ENCODE measurements at regions not wholly inside any gene's neighbourhood (a gene's known extent, or its start where the extent isn't known, plus 50 kb on each side); places are given as distances from the start of the nearest gene placed in this dataset.

DNA sequence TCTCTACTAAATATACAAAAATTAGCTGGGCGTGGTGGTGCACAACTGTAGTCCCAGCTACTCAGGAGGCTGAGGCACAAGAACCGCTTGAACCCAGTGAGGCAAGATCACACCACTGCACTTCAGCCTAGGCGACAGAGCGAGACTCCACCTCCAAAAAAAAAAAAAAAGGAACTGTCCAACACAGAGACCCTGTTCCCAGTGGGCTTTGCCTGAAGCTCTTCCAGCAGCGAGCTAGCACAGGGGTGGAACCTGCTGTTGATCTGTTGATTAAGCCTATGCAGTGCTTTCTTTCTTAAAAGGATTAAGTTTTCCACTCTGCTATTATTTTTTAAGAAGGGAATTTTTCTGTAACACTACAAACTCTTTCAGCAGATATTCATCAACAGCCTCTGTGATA lies 171.0 kb upstream of the TUT7 start:
- H3K36me3 ChIP-seq (ENCODE audit: insufficient read depth, low read depth, low read length), result no peaks in the 10 kb centered on the region
- H3K4me1 ChIP-seq (ENCODE audit: insufficient read depth, low read length), result no peaks in the 10 kb centered on the region
- no peak overlapping the region for H3K4me3 ChIP-seq (ENCODE audit: low read length)
- no peaks in the 10 kb centered on the region for H3K27me3 ChIP-seq (ENCODE audit: insufficient read depth, low read length)
- no peak overlapping the region for H3K9ac ChIP-seq (ENCODE audit: low read depth, low read length)
- no peaks in the 10 kb centered on the region for H3K9me3 ChIP-seq (ENCODE audit: insufficient read depth, low read depth, low read length)
- H3K27ac ChIP-seq (ENCODE audit: low read length), result no peak overlapping the region

DNA sequence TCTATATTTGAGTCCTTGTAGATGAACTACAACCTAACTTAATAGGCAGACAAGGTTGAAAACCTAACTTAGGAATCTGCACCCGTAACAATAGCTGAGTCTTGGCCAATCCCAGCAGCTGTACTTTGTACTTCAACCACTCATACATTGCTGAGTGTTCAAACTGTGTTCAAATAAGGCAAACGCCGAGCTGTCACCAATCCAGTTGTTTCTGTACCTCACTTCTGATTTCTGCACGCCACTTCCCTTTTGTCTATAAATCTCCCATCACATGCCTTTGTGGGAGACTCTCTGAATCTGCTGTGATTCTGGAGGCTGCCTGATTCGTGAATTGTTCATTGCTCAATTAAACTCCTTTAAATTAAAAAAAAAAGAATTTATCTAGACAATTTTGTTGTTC lies 167.8 kb upstream of the TUT7 start:
- H3K4me1 ChIP-seq (ENCODE audit: insufficient read depth, low read length), result no peaks in the 10 kb centered on the region
- H3K27ac ChIP-seq (ENCODE audit: low read length), result no peak overlapping the region
- H3K36me3 ChIP-seq (ENCODE audit: insufficient read depth, low read depth, low read length), result no peaks in the 10 kb centered on the region
- no peaks in the 10 kb centered on the region for H3K27me3 ChIP-seq (ENCODE audit: insufficient read depth, low read length)
- no peak overlapping the region for H3K4me3 ChIP-seq (ENCODE audit: low read length)
- no peak overlapping the region for H3K9ac ChIP-seq (ENCODE audit: low read depth, low read length)
- H3K9me3 ChIP-seq (ENCODE audit: insufficient read depth, low read depth, low read length), result no peaks in the 10 kb centered on the region

DNA sequence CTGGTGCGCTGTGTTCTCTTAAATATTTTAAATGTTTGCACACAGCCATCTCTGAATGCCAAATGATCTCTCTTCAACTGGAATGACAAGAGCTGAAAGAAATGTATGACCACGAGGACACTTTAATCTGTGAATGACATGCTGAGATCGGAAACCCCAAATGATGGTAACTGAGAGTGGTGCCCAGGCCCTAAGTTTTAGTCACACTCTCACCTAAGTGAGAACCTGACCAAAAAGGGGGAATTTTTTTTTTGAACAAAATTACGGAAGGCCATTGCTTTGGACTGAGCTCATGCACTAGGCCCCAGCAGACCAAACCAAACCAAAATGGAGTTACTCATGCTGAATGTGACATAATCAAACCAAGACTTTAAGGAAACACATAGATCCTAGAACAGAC lies 167.1 kb upstream of the TUT7 start:
- Histone ChIP-seq H3K4me3 (ENCODE audit: low read length) (no peak overlapping the region), H3K27ac (ENCODE audit: low read length) (no peak overlapping the region)

DNA sequence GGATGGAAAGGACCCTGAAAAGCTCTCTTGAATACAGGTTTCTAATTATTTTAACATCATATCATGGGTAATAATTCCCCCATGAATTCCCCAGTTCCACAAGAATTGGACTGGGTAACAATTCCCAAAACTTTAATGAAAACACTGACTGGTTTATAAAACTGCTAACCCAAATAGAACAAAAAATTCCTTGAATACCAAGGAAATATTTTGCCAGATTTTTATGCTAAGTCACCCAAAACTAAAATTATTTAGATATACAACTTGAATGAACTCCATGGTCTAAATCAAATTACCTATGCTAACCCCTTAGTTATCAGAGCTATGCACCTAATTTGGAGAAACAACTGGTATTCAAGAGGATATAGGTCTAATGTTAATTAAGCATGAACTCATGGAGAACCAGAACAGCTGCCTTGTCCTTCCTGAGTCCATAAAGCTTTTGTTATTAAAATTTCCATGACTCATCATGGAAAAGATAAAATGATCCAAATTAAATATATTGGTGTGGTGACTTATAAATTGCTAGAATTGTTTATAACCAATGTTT lies 164.9 kb upstream of the TUT7 start:
- Histone ChIP-seq H3K27me3 (ENCODE audit: insufficient read depth, low read length) (no peaks in the 10 kb centered on the region), H3K4me3 (ENCODE audit: low read length) (no peak overlapping the region), H3K36me3 (ENCODE audit: insufficient read depth, low read depth, low read length) (no peaks in the 10 kb centered on the region), H3K9ac (ENCODE audit: low read depth, low read length) (no peak overlapping the region), H3K27ac (ENCODE audit: low read length) (no peak overlapping the region), H3K9me3 (ENCODE audit: insufficient read depth, low read depth, low read length) (no peaks in the 10 kb centered on the region), H3K4me1 (ENCODE audit: insufficient read depth, low read length) (no peaks in the 10 kb centered on the region)

More for the DNA sequence above, 167.1 kb upstream of the TUT7 start:
- Histone ChIP-seq H3K36me3 (ENCODE audit: insufficient read depth, low read depth, low read length) (no peaks in the 10 kb centered on the region), H3K9me3 (ENCODE audit: insufficient read depth, low read depth, low read length) (no peaks in the 10 kb centered on the region), H3K27me3 (ENCODE audit: insufficient read depth, low read length) (no peaks in the 10 kb centered on the region), H3K9ac (ENCODE audit: low read depth, low read length) (no peak overlapping the region), H3K4me1 (ENCODE audit: insufficient read depth, low read length) (no peaks in the 10 kb centered on the region)

DNA sequence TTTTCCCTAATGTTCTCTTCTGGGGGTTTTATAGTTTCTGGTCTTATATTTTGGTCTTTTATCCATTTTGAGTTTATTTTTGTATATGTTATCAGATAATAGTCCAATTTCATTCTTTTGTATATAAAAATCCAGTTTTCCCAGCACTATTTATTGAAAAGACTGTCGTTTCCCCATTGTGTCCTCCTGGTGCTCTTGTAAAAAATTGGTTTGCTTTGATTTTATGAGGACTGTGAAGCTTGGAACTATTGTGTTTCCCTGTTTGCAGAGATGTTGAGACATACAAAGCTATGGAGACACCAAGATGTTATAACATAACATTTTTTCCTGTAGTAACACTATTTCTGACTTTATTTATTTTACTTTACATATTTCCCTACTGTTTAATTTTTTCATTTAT lies 163.3 kb upstream of the TUT7 start:
- Histone ChIP-seq H3K4me3 (ENCODE audit: low read length) (no peak overlapping the region), H3K9me3 (ENCODE audit: insufficient read depth, low read depth, low read length) (no peaks in the 10 kb centered on the region), H3K9ac (ENCODE audit: low read depth, low read length) (no peak overlapping the region), H3K27me3 (ENCODE audit: insufficient read depth, low read length) (no peaks in the 10 kb centered on the region), H3K4me1 (ENCODE audit: insufficient read depth, low read length) (no peaks in the 10 kb centered on the region), H3K36me3 (ENCODE audit: insufficient read depth, low read depth, low read length) (no peaks in the 10 kb centered on the region), H3K27ac (ENCODE audit: low read length) (no peak overlapping the region)

DNA sequence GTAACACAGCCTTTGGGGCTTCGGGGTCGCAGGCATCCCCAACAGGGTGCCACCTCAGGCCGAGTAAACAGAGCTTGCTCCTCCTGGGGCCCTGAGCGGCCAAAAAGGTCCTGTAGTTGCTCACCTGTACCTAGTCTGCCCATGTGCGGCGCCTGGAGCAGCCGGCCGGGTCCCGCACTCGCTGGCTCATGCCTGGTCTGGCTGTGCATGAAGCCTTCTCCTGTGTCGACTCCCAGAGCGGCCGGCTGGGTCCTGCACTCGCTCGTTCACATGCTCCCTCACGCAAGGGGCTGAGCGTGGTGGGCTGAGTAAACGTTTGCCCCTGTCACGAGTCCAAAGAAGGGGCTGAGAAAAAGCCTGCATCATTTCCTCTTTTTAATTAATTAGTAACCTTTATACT lies 162.4 kb upstream of the TUT7 start:
- no peak overlapping the region for H3K27ac ChIP-seq (ENCODE audit: low read length)
- no peaks in the 10 kb centered on the region for H3K36me3 ChIP-seq (ENCODE audit: insufficient read depth, low read depth, low read length)
- no peaks in the 10 kb centered on the region for H3K27me3 ChIP-seq (ENCODE audit: insufficient read depth, low read length)
- H3K9me3 ChIP-seq (ENCODE audit: insufficient read depth, low read depth, low read length), result no peaks in the 10 kb centered on the region
- H3K4me1 ChIP-seq (ENCODE audit: insufficient read depth, low read length), result no peaks in the 10 kb centered on the region; the same call in 1 of the 2 replicates
- H3K9ac ChIP-seq (ENCODE audit: low read depth, low read length), result no peak overlapping the region
- H3K4me3 ChIP-seq (ENCODE audit: low read length), result no peak overlapping the region

DNA sequence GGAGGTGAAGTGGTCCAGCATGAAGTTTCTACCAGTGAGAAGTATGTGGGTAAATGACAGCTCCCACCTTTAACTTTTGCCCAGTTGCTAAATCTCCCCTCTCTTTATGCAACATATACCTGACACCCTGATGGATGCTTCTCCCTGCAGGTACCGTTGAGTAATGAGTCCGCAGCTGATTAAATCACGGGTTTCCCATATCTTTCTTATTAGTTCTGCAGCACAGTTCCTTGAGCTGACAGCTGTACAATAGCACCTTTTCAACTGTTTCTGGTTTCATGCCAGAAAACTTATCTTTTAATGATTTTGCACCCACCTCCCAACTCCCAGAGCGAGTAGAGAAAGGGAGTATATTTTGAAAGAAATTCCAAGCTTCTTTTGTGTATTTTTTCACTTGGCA lies 161.0 kb upstream of the TUT7 start:
- no peak overlapping the region for H3K4me3 ChIP-seq (ENCODE audit: low read length)
- H3K9me3 ChIP-seq (ENCODE audit: insufficient read depth, low read depth, low read length), result no peaks in the 10 kb centered on the region
- no peaks in the 10 kb centered on the region for H3K27me3 ChIP-seq (ENCODE audit: insufficient read depth, low read length)
- H3K9ac ChIP-seq (ENCODE audit: low read depth, low read length), result no peak overlapping the region
- H3K4me1 ChIP-seq (ENCODE audit: insufficient read depth, low read length), result no peaks in the 10 kb centered on the region; the same call in 1 of the 2 replicates
- H3K27ac ChIP-seq (ENCODE audit: low read length), result no peak overlapping the region
- H3K36me3 ChIP-seq (ENCODE audit: insufficient read depth, low read depth, low read length), result no peaks in the 10 kb centered on the region

DNA sequence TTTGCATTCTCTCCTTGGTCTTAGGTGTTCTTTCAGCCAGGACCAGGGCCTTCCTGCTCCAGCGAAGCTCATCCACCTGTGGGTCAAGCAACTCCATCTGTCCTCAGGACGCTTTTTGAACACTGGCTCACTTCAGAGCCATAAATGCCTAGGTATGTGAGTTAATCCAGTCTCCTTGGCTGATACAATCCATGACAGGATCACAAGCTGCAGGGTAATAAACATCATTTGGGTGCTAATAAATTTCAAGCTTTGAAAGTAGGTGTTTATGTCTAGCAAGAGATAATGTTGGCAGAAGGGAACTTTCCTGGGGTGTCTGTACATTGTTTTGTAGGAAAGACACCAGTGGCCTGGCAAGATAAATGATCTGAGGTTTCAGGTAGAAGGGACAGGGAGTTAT lies 159.2 kb upstream of the TUT7 start:
- Histone ChIP-seq H3K36me3 (ENCODE audit: insufficient read depth, low read depth, low read length) (no peaks in the 10 kb centered on the region), H3K9me3 (ENCODE audit: insufficient read depth, low read depth, low read length) (no peaks in the 10 kb centered on the region), H3K4me3 (ENCODE audit: low read length) (no peak overlapping the region), H3K4me1 (ENCODE audit: insufficient read depth, low read length) (no peaks in the 10 kb centered on the region; the same call in 1 of the 2 replicates), H3K27ac (ENCODE audit: low read length) (no peak overlapping the region), H3K27me3 (ENCODE audit: insufficient read depth, low read length) (no peaks in the 10 kb centered on the region), H3K9ac (ENCODE audit: low read depth, low read length) (no peak overlapping the region)

DNA sequence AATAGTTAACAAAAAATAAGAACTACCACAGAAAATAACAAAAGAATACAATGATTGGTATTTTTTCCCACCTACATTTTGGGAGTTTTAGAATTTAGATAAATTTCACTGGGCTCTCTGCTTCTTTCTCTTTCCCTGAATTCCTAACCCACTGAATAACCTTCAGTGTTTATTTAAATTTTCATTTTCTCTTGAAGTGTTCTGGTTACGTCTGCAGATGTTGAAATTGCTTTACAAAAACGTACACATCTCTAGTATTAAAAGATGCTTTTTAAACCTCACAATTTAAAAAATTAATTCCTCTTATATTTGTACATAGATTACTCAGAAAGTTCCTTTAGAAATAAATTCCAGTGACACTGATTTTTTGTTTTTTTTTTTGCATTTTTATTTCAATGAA lies 158.7 kb upstream of the TUT7 start:
- no peak overlapping the region for H3K9ac ChIP-seq (ENCODE audit: low read depth, low read length)
- no peak overlapping the region for H3K4me3 ChIP-seq (ENCODE audit: low read length)
- H3K4me1 ChIP-seq (ENCODE audit: insufficient read depth, low read length), result no peaks in the 10 kb centered on the region; the same call in 1 of the 2 replicates
- H3K36me3 ChIP-seq (ENCODE audit: insufficient read depth, low read depth, low read length), result no peaks in the 10 kb centered on the region
- no peaks in the 10 kb centered on the region for H3K9me3 ChIP-seq (ENCODE audit: insufficient read depth, low read depth, low read length)
- no peak overlapping the region for H3K27ac ChIP-seq (ENCODE audit: low read length)
- H3K27me3 ChIP-seq (ENCODE audit: insufficient read depth, low read length), result no peaks in the 10 kb centered on the region

DNA sequence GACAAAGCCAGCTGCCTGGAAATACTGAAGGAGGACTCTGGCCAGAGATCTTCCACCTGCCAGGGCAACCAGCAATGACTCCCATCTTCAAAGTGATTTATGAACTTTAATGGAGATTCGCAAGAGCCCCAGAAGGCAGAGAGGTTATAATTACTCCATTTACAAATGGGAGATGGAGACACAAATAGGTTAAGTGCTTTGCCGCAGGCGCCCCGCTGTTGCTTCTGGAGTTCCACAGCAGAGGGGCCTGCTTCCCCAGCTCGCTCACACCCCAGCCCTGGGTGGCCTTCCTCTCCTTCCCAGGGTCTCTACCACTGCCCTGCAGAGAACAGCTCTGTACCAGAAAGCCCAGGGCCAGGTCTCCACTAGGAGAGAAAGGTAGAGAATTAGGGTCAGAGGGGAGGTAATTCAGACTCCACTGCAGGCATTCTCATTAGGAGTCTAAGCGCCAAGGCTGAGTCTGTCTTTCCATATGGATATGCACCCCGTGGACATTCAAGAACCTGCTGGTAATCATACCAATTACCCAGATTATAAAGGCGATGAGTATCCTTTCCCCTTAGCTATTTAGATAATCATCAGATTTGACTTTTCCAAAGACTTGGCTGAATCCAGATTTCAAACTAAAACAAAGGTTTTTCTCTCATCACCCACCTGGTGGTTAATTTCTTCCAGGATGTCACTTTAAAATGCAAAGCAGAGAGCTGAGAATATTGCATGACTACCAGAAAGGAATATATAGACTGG lies 157.6 kb upstream of the TUT7 start:
- Histone ChIP-seq H3K36me3 (ENCODE audit: insufficient read depth, low read depth, low read length) (no peaks in the 10 kb centered on the region), H3K27ac (ENCODE audit: low read length) (no peak overlapping the region), H3K4me3 (ENCODE audit: low read length) (no peak overlapping the region), H3K9ac (ENCODE audit: low read depth, low read length) (no peak overlapping the region), H3K27me3 (ENCODE audit: insufficient read depth, low read length) (no peaks in the 10 kb centered on the region), H3K9me3 (ENCODE audit: insufficient read depth, low read depth, low read length) (no peaks in the 10 kb centered on the region), H3K4me1 (ENCODE audit: insufficient read depth, low read length) (no peaks in the 10 kb centered on the region; the same call in 1 of the 2 replicates)

DNA sequence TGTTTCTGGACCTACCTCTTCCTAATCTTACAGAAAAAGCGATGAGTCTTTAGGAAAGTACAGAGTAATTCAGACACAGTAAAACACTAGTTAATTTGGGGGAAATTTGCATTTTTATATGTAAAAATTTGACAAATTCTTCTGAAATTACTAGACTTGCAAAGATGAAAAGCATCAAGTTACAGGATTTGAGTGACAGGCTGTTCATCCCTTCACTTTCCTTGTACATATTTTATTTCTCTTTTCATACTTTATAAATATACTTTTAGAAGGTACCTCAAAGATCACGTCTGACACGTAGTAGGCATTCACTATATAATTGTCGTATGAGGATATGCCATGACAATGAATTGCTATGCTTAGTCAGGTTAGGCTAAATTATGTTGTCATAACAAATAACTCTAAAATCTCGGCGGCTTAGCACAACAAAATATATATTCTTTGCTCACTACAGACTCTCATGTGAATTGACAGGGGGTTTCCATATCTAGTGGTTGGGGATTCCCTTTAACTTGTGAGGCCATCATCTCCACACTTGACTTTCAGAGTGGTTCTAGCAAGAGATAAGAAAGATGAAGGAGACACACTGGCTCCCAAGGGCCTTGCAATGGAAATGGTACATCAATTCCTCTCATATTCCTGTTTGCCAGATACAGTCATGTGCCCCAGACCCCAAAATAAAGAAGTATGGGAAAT lies 154.1 kb upstream of the TUT7 start:
- no peaks in the 10 kb centered on the region for H3K9me3 ChIP-seq (ENCODE audit: insufficient read depth, low read depth, low read length)
- no peaks in the 10 kb centered on the region for H3K27me3 ChIP-seq (ENCODE audit: insufficient read depth, low read length)
- no peaks in the 10 kb centered on the region for H3K36me3 ChIP-seq (ENCODE audit: insufficient read depth, low read depth, low read length)
- H3K4me1 ChIP-seq (ENCODE audit: insufficient read depth, low read length), result no peaks in the 10 kb centered on the region; the same call in 1 of the 2 replicates
- no peak overlapping the region for H3K4me3 ChIP-seq (ENCODE audit: low read length)
- H3K27ac ChIP-seq (ENCODE audit: low read length), result no peak overlapping the region
- H3K9ac ChIP-seq (ENCODE audit: low read depth, low read length), result no peak overlapping the region

DNA sequence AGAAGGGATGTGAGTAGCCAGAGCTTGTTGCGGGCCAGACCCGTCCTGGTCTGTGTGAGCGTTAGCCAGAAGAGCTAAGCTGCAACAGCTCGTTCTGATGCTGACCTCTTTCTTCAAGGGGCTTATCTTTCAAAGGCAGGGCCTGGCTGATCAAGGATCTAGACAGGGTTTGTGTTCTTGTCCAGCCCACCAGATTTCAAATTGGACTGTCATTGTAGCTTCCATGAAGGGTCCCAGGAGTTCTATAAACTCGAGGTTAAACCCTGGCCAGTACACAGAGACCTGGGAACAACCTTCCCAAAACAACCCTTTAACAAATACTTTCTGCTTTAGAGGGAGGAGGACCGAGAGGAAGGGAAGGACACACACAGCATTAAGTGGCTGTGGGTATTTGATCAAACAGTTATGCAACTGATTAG lies 153.0 kb upstream of the TUT7 start:
- H3K4me3 ChIP-seq (ENCODE audit: low read length), result no peak overlapping the region
- H3K9ac ChIP-seq (ENCODE audit: low read depth, low read length), result no peak overlapping the region
- H3K36me3 ChIP-seq (ENCODE audit: insufficient read depth, low read depth, low read length), result no peaks in the 10 kb centered on the region
- no peaks in the 10 kb centered on the region; the same call in 1 of the 2 replicates for H3K4me1 ChIP-seq (ENCODE audit: insufficient read depth, low read length)
- H3K27ac ChIP-seq (ENCODE audit: low read length), result no peak overlapping the region
- H3K27me3 ChIP-seq (ENCODE audit: insufficient read depth, low read length), result no peaks in the 10 kb centered on the region
- no peaks in the 10 kb centered on the region for H3K9me3 ChIP-seq (ENCODE audit: insufficient read depth, low read depth, low read length)

Data from iPS-20b (cell line).